Epithelial cell of esophagus (primary cell): ENCODE measurements at regions not wholly inside any gene's neighbourhood (a gene's known extent, or its start where the extent isn't known, plus 50 kb on each side); places are given as distances from the start of the nearest gene placed in this dataset.
"Not testable (repeated sequence)": the region's sequence is repeated elsewhere in the genome, so short reads cannot be mapped to it uniquely, and the experiment has no call there.

ENCODE experiments used
- DNase-seq: peaks from one replicate; pipeline ENCODE4 v3.0.0; 2010; ENCODE audit warnings: low read depth
- H3K4me3 ChIP-seq: 2 replicates; pipeline ENCODE4 v1.5.1; 2011; ENCODE audit warnings: mild to moderate bottlenecking, low read length, control low read depth
- CTCF ChIP-seq: IDR thresholded peaks from 2 replicates; pipeline ENCODE4 v1.5.1; 2011; ENCODE audit warnings: low read depth, mild to moderate bottlenecking, low read length, control low read depth, inconsistent platforms; ENCODE audit not compliant: insufficient read depth; ENCODE audit errors: missing control alignments

- no peak for TF ChIP-seq CTCF
- no peak for DNase-seq
- no peak overlapping the region for H3K4me3 ChIP-seq
Measured at GRCh38 chr16:31810863-31811262, 62.7 kb upstream of the ZNF267 start.

GRCh38 chr16:31816141-31816540 is 57.5 kb upstream of the ZNF267 start:
- DNase-seq, H3K4me3 ChIP-seq: not testable (repeated sequence)

GRCh38 chr16:31819386-31819785 is 54.2 kb upstream of the ZNF267 start:
- no peak overlapping the region for H3K4me3 ChIP-seq
- TF ChIP-seq CTCF: no peak
- DNase-seq: no peak

- TF ChIP-seq CTCF: no peak
- no peak overlapping the region for H3K4me3 ChIP-seq
- no peak for DNase-seq
Measured at GRCh38 chr16:31819948-31820347, 53.7 kb upstream of the ZNF267 start.
